ENCODE measurements at regions not wholly inside any gene's neighbourhood (a gene's known extent, or its start where the extent isn't known, plus 50 kb on each side); places are given as distances from the start of the nearest gene placed in this dataset.

GRCh38 chr3:156029208-156029607, 91.2 kb upstream of the KCNAB1 start:
- TF ChIP-seq CTCF (IDR thresholded peaks at IDR 0.05; ENCODE audit: insufficient read depth, low read depth, low read length) (no peak), EZH2 (IDR thresholded peaks at IDR 0.05; ENCODE audit: insufficient read depth, low read length) (no peak)
- Histone ChIP-seq H3K4me2 (ENCODE audit: low read length) (no peak overlapping the region), H3K36me3 (ENCODE audit: insufficient read depth, low read length) (no peaks in the 10 kb centered on the region), H3K27ac (ENCODE audit: low read depth, low read length) (no peak overlapping the region), H3K4me1 (ENCODE audit: insufficient read depth, low read length) (no peaks in the 10 kb centered on the region), H4K20me1 (ENCODE audit: insufficient read depth, low read length) (no peaks in the 10 kb centered on the region), H3K9me3 (ENCODE audit: insufficient read depth, low read depth, low read length) (no peaks in the 10 kb centered on the region), H3K4me3 (ENCODE audit: insufficient read depth, low read depth, low read length) (no peak overlapping the region), H3K79me2 (ENCODE audit: insufficient read depth, low read length) (no peaks in the 10 kb centered on the region), H2AFZ (ENCODE audit: low read depth, low read length) (no peak overlapping the region), H3K27me3 (ENCODE audit: insufficient read depth, low read length) (no peaks in the 10 kb centered on the region), H3K9ac (ENCODE audit: low read length) (no peak overlapping the region)
- Mint-ChIP-seq H3K4me1 (ENCODE audit: low read depth, unreplicated experiment) (peaks cover 5% of the 10 kb centered on the region), H3K27ac (ENCODE audit: unreplicated experiment) (no peak overlapping the region), H3K9me3 (ENCODE audit: unreplicated experiment) (no peaks in the 10 kb centered on the region), H3K4me3 (ENCODE audit: unreplicated experiment) (no peak overlapping the region), H3K27me3 (ENCODE audit: low read depth, unreplicated experiment) (no peaks in the 10 kb centered on the region), H3K36me3 (ENCODE audit: low read depth, unreplicated experiment) (no peaks in the 10 kb centered on the region)
- DNase-seq (ENCODE audit: low read depth) (no peak), FAIRE-seq (no peak)

GRCh38 chr3:156030723-156031122, 89.7 kb upstream of the KCNAB1 start:
- Mint-ChIP-seq H3K36me3 (ENCODE audit: low read depth, unreplicated experiment) (no peaks in the 10 kb centered on the region), H3K27me3 (ENCODE audit: low read depth, unreplicated experiment) (no peaks in the 10 kb centered on the region), H3K4me3 (ENCODE audit: unreplicated experiment) (no peak overlapping the region), H3K9me3 (ENCODE audit: unreplicated experiment) (no peaks in the 10 kb centered on the region), H3K27ac (ENCODE audit: unreplicated experiment) (no peak overlapping the region), H3K4me1 (ENCODE audit: low read depth, unreplicated experiment) (no peaks in the 10 kb centered on the region)
- Histone ChIP-seq H2AFZ (ENCODE audit: low read depth, low read length) (no peak overlapping the region), H3K4me1 (ENCODE audit: insufficient read depth, low read length) (no peaks in the 10 kb centered on the region), H3K27ac (ENCODE audit: low read depth, low read length) (no peak overlapping the region), H3K27me3 (ENCODE audit: insufficient read depth, low read length) (no peaks in the 10 kb centered on the region), H4K20me1 (ENCODE audit: insufficient read depth, low read length) (no peaks in the 10 kb centered on the region), H3K4me3 (ENCODE audit: insufficient read depth, low read depth, low read length) (no peak overlapping the region), H3K36me3 (ENCODE audit: insufficient read depth, low read length) (no peaks in the 10 kb centered on the region), H3K79me2 (ENCODE audit: insufficient read depth, low read length) (no peaks in the 10 kb centered on the region), H3K9me3 (ENCODE audit: insufficient read depth, low read depth, low read length) (no peaks in the 10 kb centered on the region), H3K4me2 (ENCODE audit: low read length) (no peak overlapping the region), H3K9ac (ENCODE audit: low read length) (no peak overlapping the region)
- no peak for TF ChIP-seq CTCF (IDR thresholded peaks at IDR 0.05; ENCODE audit: insufficient read depth, low read depth, low read length)
- no peak for TF ChIP-seq EZH2 (IDR thresholded peaks at IDR 0.05; ENCODE audit: insufficient read depth, low read length)
- no peak for DNase-seq (ENCODE audit: low read depth)
- FAIRE-seq: no peak

GRCh38 chr3:156033428-156033827, 87.0 kb upstream of the KCNAB1 start:
- Mint-ChIP-seq H3K27me3 (ENCODE audit: low read depth, unreplicated experiment) (no peaks in the 10 kb centered on the region), H3K36me3 (ENCODE audit: low read depth, unreplicated experiment) (no peaks in the 10 kb centered on the region), H3K4me1 (ENCODE audit: low read depth, unreplicated experiment) (no peaks in the 10 kb centered on the region), H3K27ac (ENCODE audit: unreplicated experiment) (no peak overlapping the region), H3K9me3 (ENCODE audit: unreplicated experiment) (no peaks in the 10 kb centered on the region), H3K4me3 (ENCODE audit: unreplicated experiment) (no peak overlapping the region)
- Histone ChIP-seq H3K27me3 (ENCODE audit: insufficient read depth, low read length) (no peaks in the 10 kb centered on the region), H3K4me3 (ENCODE audit: insufficient read depth, low read depth, low read length) (no peak overlapping the region), H4K20me1 (ENCODE audit: insufficient read depth, low read length) (no peaks in the 10 kb centered on the region), H3K27ac (ENCODE audit: low read depth, low read length) (no peak overlapping the region), H3K4me1 (ENCODE audit: insufficient read depth, low read length) (no peaks in the 10 kb centered on the region), H3K9ac (ENCODE audit: low read length) (no peak overlapping the region), H3K79me2 (ENCODE audit: insufficient read depth, low read length) (no peaks in the 10 kb centered on the region), H3K4me2 (ENCODE audit: low read length) (no peak overlapping the region), H3K36me3 (ENCODE audit: insufficient read depth, low read length) (no peaks in the 10 kb centered on the region), H2AFZ (ENCODE audit: low read depth, low read length) (no peak overlapping the region), H3K9me3 (ENCODE audit: insufficient read depth, low read depth, low read length) (no peaks in the 10 kb centered on the region)
- DNase-seq (ENCODE audit: low read depth): no peak
- TF ChIP-seq EZH2 (IDR thresholded peaks at IDR 0.05; ENCODE audit: insufficient read depth, low read length) (no peak), CTCF (IDR thresholded peaks at IDR 0.05; ENCODE audit: insufficient read depth, low read depth, low read length) (no peak)
- no peak for FAIRE-seq

Data from astrocyte (in vitro differentiated cells and primary cell).